ENCODE measurements at regions not wholly inside any gene's neighbourhood (a gene's known extent, or its start where the extent isn't known, plus 50 kb on each side); places are given as distances from the start of the nearest gene placed in this dataset.

DNA sequence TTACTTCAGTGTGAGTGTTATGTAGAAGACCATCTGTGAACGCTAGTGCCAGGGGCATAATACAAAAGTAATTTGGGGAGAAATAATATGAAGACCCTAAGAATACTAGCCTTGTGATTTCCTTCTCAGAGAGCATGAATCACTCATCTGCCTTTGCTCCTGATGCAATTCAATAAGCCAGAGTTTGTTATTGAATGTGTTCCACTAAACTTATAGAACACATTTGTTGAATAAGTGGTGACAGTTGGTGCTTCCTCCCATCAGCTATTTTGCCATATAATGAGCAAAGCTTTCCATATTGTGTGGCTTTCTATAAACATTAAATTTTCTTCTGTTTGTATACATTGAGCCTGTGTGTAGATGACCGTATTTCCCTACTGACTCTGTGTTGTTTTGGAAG lies 136.4 kb upstream of the QRFPR start:
- TF ChIP-seq EZH2 (IDR thresholded peaks at IDR 0.05; ENCODE audit: insufficient read depth, poor library complexity, severe bottlenecking): no peak
- no peak for TF ChIP-seq EZH2phosphoT487 (IDR thresholded peaks at IDR 0.05; ENCODE audit: insufficient read depth, low read depth)

Measured in GM23248 (cell line).